H1 (cell line): ENCODE measurements at regions not wholly inside any gene's neighbourhood (a gene's known extent, or its start where the extent isn't known, plus 50 kb on each side); places are given as distances from the start of the nearest gene placed in this dataset.

Experiments used
- CTCF ChIA-PET: fragments of 300-600 bp; sonication (Branson Sonifier 250); formaldehyde crosslinking; loops from one replicate; lab custom pipeline; 2021; ENCODE audit not compliant: partially characterized antibody; lab: Charles Lee
- POLR2A ChIA-PET: fragments of 300-600 bp; sonication (Branson Sonifier 250); formaldehyde crosslinking; loops from one replicate; lab custom pipeline; 2021; ENCODE audit warnings: inconsistent platforms; ENCODE audit not compliant: partially characterized antibody; lab: Charles Lee
- DNase-seq, 2 experiments: peaks; one replicate each; pipeline versions ENCODE4 v3.0.0 to v3.0.0-alpha.2; 2010 to 2022; ENCODE audit warnings: low spot score in 2 of 2, low read depth in 1 of 2, mixed read lengths in 1 of 2
- FAIRE-seq: peaks from 2 replicates; lab custom pipeline; 2011; peaks lifted over from hg19 to GRCh38; lab: Jason Lieb, UNC
- H2AFZ ChIP-seq: 2 replicates; pipeline ENCODE4 v1.8.1; 2012; ENCODE audit warnings: low read length, inconsistent platforms
- H2AK5ac ChIP-seq: 2 replicates; pipeline ENCODE4 v1.6.1; 2013; ENCODE audit warnings: low read depth, low read length
- H2BK120ac ChIP-seq: replicated peaks from 2 replicates; pipeline ENCODE3; 2013; ENCODE audit warnings: low read depth, low read length, inconsistent platforms
- H2BK12ac ChIP-seq: 2 replicates; pipeline ENCODE4 v1.6.1; 2013; ENCODE audit warnings: low read depth, low read length
- H2BK15ac ChIP-seq: 2 replicates; pipeline ENCODE4 v1.6.1; 2013; ENCODE audit warnings: low read length
- H2BK20ac ChIP-seq: 2 replicates; pipeline ENCODE4 v1.6.1; 2013; ENCODE audit warnings: low read length
- H2BK5ac ChIP-seq: 2 replicates; pipeline ENCODE4 v1.6.1; 2013; ENCODE audit warnings: low read depth, low read length
- H3K14ac ChIP-seq: 2 replicates; pipeline ENCODE4 v1.6.1; 2013; ENCODE audit warnings: inconsistent platforms; ENCODE audit not compliant: insufficient read length
- H3K18ac ChIP-seq: 2 replicates; pipeline ENCODE4 v1.6.1; 2013; ENCODE audit warnings: low read length; ENCODE audit errors: extremely low read depth
- H3K23ac ChIP-seq: 2 replicates; pipeline ENCODE4 v1.6.1; 2013; ENCODE audit warnings: inconsistent platforms; ENCODE audit not compliant: insufficient read length
- H3K23me2 ChIP-seq: 2 replicates; pipeline ENCODE4 v1.6.1; 2013; ENCODE audit warnings: low read depth, low read length
- H3K27ac ChIP-seq: 2 replicates; pipeline ENCODE4 v1.6.1; 2011; ENCODE audit warnings: low read depth, low read length, inconsistent platforms
- H3K27me3 ChIP-seq, 4 experiments: replicated peaks in 1 of 4; 1 replicate in 1 of 4; 2 replicates in 3 of 4; pipeline versions ENCODE4 v1.6.1 to v1.8.1; 2011 to 2013; ENCODE audit warnings: low read length in 3 of 4, mild to moderate bottlenecking in 3 of 4, inconsistent platforms in 2 of 4, mixed read lengths in 2 of 4, moderate library complexity in 1 of 4; ENCODE audit not compliant: control insufficient read depth in 3 of 4, insufficient read depth in 3 of 4; ENCODE audit errors: extremely low read depth in 1 of 4
- H3K36me3 ChIP-seq, 4 experiments: 2 replicates each; pipeline versions ENCODE4 v1.6.1 to v1.8.1; 2011 to 2013; ENCODE audit warnings: mild to moderate bottlenecking in 4 of 4, low read length in 3 of 4, moderate library complexity in 2 of 4, control low read depth in 1 of 4, inconsistent platforms in 1 of 4; ENCODE audit not compliant: insufficient read depth in 4 of 4, control insufficient read depth in 2 of 4
- H3K4ac ChIP-seq: replicated peaks from 2 replicates; pipeline ENCODE3; 2013; ENCODE audit warnings: low read length, low read depth, mixed read lengths, inconsistent platforms; ENCODE audit not compliant: insufficient read length
- H3K4me1 ChIP-seq, 4 experiments: replicated peaks in 1 of 4; 1 replicate in 1 of 4; 2 replicates in 3 of 4; pipeline versions ENCODE4 v1.6.1 to v1.8.1; 2011 to 2013; ENCODE audit warnings: low read length in 3 of 4, inconsistent platforms in 2 of 4, mixed read lengths in 1 of 4; ENCODE audit not compliant: insufficient read depth in 4 of 4, control insufficient read depth in 3 of 4
- H3K4me2 ChIP-seq, 2 experiments: 2 replicates each; pipeline versions ENCODE4 v1.6.1 to v1.8.1; 2011 to 2013; ENCODE audit warnings: low read depth in 2 of 2, low read length in 2 of 2, control low read depth in 1 of 2, inconsistent platforms in 1 of 2, mild to moderate bottlenecking in 1 of 2; ENCODE audit not compliant: insufficient read depth in 1 of 2
- H3K4me3 ChIP-seq, 4 experiments: fragments of 200-600, 300-600 bp in 1 of 4; sonication (generic), shearing (Covaris generic), sonication (Bioruptor Twin) in 1 of 4; 2 replicates each; pipeline versions ENCODE4 v1.5.1 to v1.8.1; 2011 to 2016; ENCODE audit warnings: low read length in 4 of 4, low read depth in 3 of 4, control low read depth in 2 of 4, inconsistent platforms in 2 of 4, mild to moderate bottlenecking in 2 of 4, mixed read lengths in 1 of 4, moderate library complexity in 1 of 4; ENCODE audit not compliant: insufficient read depth in 2 of 4; ENCODE audit errors: extremely low read depth in 1 of 4
- H3K56ac ChIP-seq: replicated peaks from 2 replicates; pipeline ENCODE3; 2013; ENCODE audit warnings: low read depth, mild to moderate bottlenecking, mixed read lengths, low read length, inconsistent platforms; ENCODE audit not compliant: insufficient read length
- H3K79me1 ChIP-seq: 2 replicates; pipeline ENCODE4 v1.6.1; 2013; ENCODE audit warnings: low read depth, low read length, control low read depth
- H3K79me2 ChIP-seq, 2 experiments: 2 replicates each; pipeline versions ENCODE4 v1.6.1 to v1.8.1; 2012 to 2013; ENCODE audit warnings: low read length in 2 of 2, mild to moderate bottlenecking in 2 of 2, inconsistent platforms in 1 of 2; ENCODE audit not compliant: insufficient read depth in 2 of 2, control insufficient read depth in 1 of 2
- H3K9ac ChIP-seq, 4 experiments: replicated peaks in 1 of 4; 1 replicate in 1 of 4; 2 replicates in 3 of 4; pipeline versions ENCODE4 v1.6.1 to v1.8.1; 2011 to 2013; ENCODE audit warnings: low read depth in 3 of 4, low read length in 3 of 4, control low read depth in 2 of 4, mild to moderate bottlenecking in 2 of 4, moderate library complexity in 2 of 4, inconsistent platforms in 1 of 4; ENCODE audit errors: extremely low read depth in 1 of 4
- H3K9me3 ChIP-seq, 2 experiments: 2 replicates each; pipeline versions ENCODE4 v1.6.1 to v1.8.1; 2012 to 2013; ENCODE audit warnings: mild to moderate bottlenecking in 2 of 2, moderate library complexity in 2 of 2, control low read depth in 1 of 2, inconsistent platforms in 1 of 2, low read depth in 1 of 2, low read length in 1 of 2, mixed read lengths in 1 of 2; ENCODE audit not compliant: insufficient read depth in 2 of 2
- H4K20me1 ChIP-seq, 2 experiments: replicated peaks in 1 of 2; 2 replicates each; pipeline versions ENCODE3 to v1.8.1; 2011 to 2013; ENCODE audit warnings: inconsistent platforms in 2 of 2, low read length in 2 of 2, mild to moderate bottlenecking in 1 of 2; ENCODE audit not compliant: insufficient read depth in 2 of 2, control insufficient read depth in 1 of 2
- H4K5ac ChIP-seq: 2 replicates; pipeline ENCODE4 v1.6.1; 2013; ENCODE audit warnings: low read length, low read depth, mixed read lengths, inconsistent platforms; ENCODE audit not compliant: insufficient read length
- H4K8ac ChIP-seq: 2 replicates; pipeline ENCODE4 v1.8.0; 2013; ENCODE audit warnings: mild to moderate bottlenecking, moderate library complexity, low read length, inconsistent platforms; ENCODE audit not compliant: insufficient read depth; ENCODE audit errors: extremely low read depth
- H4K91ac ChIP-seq: replicated peaks from 2 replicates; pipeline ENCODE3; 2013; ENCODE audit warnings: low read length, mixed read lengths, inconsistent platforms; ENCODE audit not compliant: insufficient read length
- ASH2L ChIP-seq: fragments of 200-600, 300-600 bp; sonication (generic); IDR thresholded peaks from one replicate; pipeline ENCODE4 v1.7.1; 2017; ENCODE audit warnings: low read length
- BCL11A ChIP-seq, 2 experiments: IDR thresholded peaks; one replicate each; pipeline ENCODE4 v1.6.1; 2011; ENCODE audit warnings: low read depth in 2 of 2, low read length in 2 of 2, mild to moderate bottlenecking in 2 of 2
- CBX8 ChIP-seq: fragments of 300-800, 300-1000 bp; sonication (generic); IDR thresholded peaks from 2 replicates; pipeline ENCODE4 v1.7.1; 2016; ENCODE audit warnings: low read depth, low read length, borderline replicate concordance
- CTCF ChIP-seq, 3 experiments: IDR thresholded peaks; 1 replicate in 2 of 3; 2 replicates in 1 of 3; pipeline versions ENCODE4 v1.5.1 to v1.6.1; 2011; ENCODE audit warnings: low read length in 3 of 3, mild to moderate bottlenecking in 3 of 3, inconsistent platforms in 2 of 3, low read depth in 1 of 3, moderate library complexity in 1 of 3; ENCODE audit not compliant: insufficient read depth in 1 of 3; ENCODE audit errors: control extremely low read depth in 1 of 3
- HDAC2 ChIP-seq, 2 experiments: fragments of 300-600 bp in 1 of 2; sonication (generic) in 1 of 2; IDR thresholded peaks; 2 replicates each; pipeline ENCODE4 v1.6.1; 2011 to 2012; ENCODE audit warnings: low read depth in 2 of 2, low read length in 2 of 2, mild to moderate bottlenecking in 2 of 2, moderate library complexity in 2 of 2, borderline replicate concordance in 1 of 2, inconsistent platforms in 1 of 2
- HDAC6 ChIP-seq: IDR thresholded peaks from one replicate; pipeline ENCODE4 v1.7.1; 2012; ENCODE audit warnings: low read depth, mild to moderate bottlenecking, inconsistent platforms, low read length, moderate library complexity
- MAFK ChIP-seq: IDR thresholded peaks from 2 replicates; pipeline ENCODE4 v1.6.1; 2012; ENCODE audit warnings: low read depth, mild to moderate bottlenecking, improper control_type of control experiment, low read length
- POLR2AphosphoS5 ChIP-seq: IDR thresholded peaks from 2 replicates; pipeline ENCODE4 v1.6.1; 2011; ENCODE audit warnings: low read depth, low read length
- RNF2 ChIP-seq: fragments of 200-900, 300-1000 bp; sonication (generic); IDR thresholded peaks from 2 replicates; pipeline ENCODE4 v1.7.1; 2016; ENCODE audit warnings: borderline replicate concordance, low read depth, mild to moderate bottlenecking, antibody characterized with exemption, low read length; ENCODE audit not compliant: poor library complexity, severe bottlenecking; ENCODE audit errors: missing control alignments
- TEAD4 ChIP-seq: IDR thresholded peaks from 2 replicates; pipeline ENCODE4 v1.6.1; 2012; ENCODE audit warnings: low read depth, low read length, inconsistent platforms, mixed read lengths
- WGBS, 2 experiments: shearing (Covaris generic) in 1 of 2; methylation state at CpG; one replicate each; pipeline versions ENCODE4 v1.1.6 to v1.1.7; 2013 to 2015; ENCODE audit warnings: low lambda C conversion rate in 2 of 2, mixed read lengths in 2 of 2, inconsistent platforms in 1 of 2, low coverage in 1 of 2, missing lambda C conversion rate in 1 of 2; ENCODE audit not compliant: insufficient replicate concordance in 2 of 2, insufficient coverage in 1 of 2, insufficient read length in 1 of 2; ENCODE audit errors: extremely low coverage in 1 of 2, missing lambda C conversion rate in 1 of 2; 5-methylcytosine and 5-hydroxymethylcytosine counted together

- Histone ChIP-seq H3K27ac (no peak overlapping the region), H3K79me1 (no peaks in the 10 kb centered on the region), H3K23ac (no peak overlapping the region), H3K18ac (no peak overlapping the region), H2BK15ac (no peak overlapping the region), H2AFZ (peak overlapping the region; percentile 44; the same call in 1 of the 2 replicates), H2AK5ac (no peak overlapping the region), H3K27me3 (no peaks in the 10 kb centered on the region), H4K91ac (no peak overlapping the region), H2BK120ac (no peak overlapping the region), H2BK5ac (no peak overlapping the region), H4K8ac (no peak overlapping the region), H3K4me1 (peaks cover 0 to 2% (median 0%) of the 10 kb centered on the region in 4 experiments; a peak in 1 of 7 replicates), H3K36me3 (no peaks in the 10 kb centered on the region), H2BK12ac (no peak overlapping the region), H3K4me3 (no peak overlapping the region), H3K4me2 (no peak overlapping the region), H2BK20ac (no peak overlapping the region), H3K9ac (no peak overlapping the region), H4K5ac (no peak overlapping the region), H4K20me1 (no peaks in the 10 kb centered on the region), H3K79me2 (no peaks in the 10 kb centered on the region), H3K14ac (no peak overlapping the region), H3K9me3 (no peaks in the 10 kb centered on the region), H3K4ac (no peak overlapping the region), H3K23me2 (no peaks in the 10 kb centered on the region), H3K56ac (no peak overlapping the region)
- ChIA-PET POLR2A (no interaction called here), CTCF (interaction anchor here (0.7 to 1.6 kb wide), 3 partner anchors 44 to 125 kb away, joined by 3 to 5 read pairs (median 3); no protein-coding TSS in a partner anchor)
- WGBS, 2 experiments = 100% methylated on average over 6 of the region's 6 CpGs; no CpG with 5 or more reads in 1 of the 2 experiments
- no peak for DNase-seq
- no peak for FAIRE-seq
- TF ChIP-seq ASH2L (no peak), BCL11A (IDR thresholded peaks at IDR 0.05; ENCODE audit: low read depth in 2 of 2, low read length in 2 of 2) (no peak), TEAD4 (no peak), HDAC2 (IDR thresholded peaks at IDR 0.05; ENCODE audit: borderline replicate concordance in 1 of 2, low read depth in 2 of 2, low read length in 2 of 2) (no peak), CBX8 (no peak), RNF2 (no peak), HDAC6 (no peak), MAFK (no peak), CTCF (IDR thresholded peaks at IDR 0.05; ENCODE audit: control extremely low read depth in 1 of 3, insufficient read depth in 1 of 3, low read depth in 1 of 3, low read length in 3 of 3) (no peak), POLR2AphosphoS5 (no peak)
Measured at GRCh38 chrX:125826774-125827451, 339.2 kb downstream of the DCAF12L2 start.
